Erythroblast (primary cell): ENCODE measurements at regions not wholly inside any gene's neighbourhood (a gene's known extent, or its start where the extent isn't known, plus 50 kb on each side); places are given as distances from the start of the nearest gene placed in this dataset.
"Not testable (repeated sequence)": the region's sequence is repeated elsewhere in the genome, so short reads cannot be mapped to it uniquely, and the experiment has no call there.

ENCODE experiments used
- DNase-seq, 2 experiments: peaks; one replicate each; lab custom pipeline; 2025; lab: John Stamatoyannopoulos, UW
- GATA1 ChIP-seq: IDR thresholded peaks from 2 replicates; pipeline ENCODE4 v1.6.1; 2011; ENCODE audit warnings: low read depth, mild to moderate bottlenecking, control low read depth, low read length, moderate library complexity
- POLR2A ChIP-seq: IDR thresholded peaks from 2 replicates; pipeline ENCODE4 v1.6.1; 2011; ENCODE audit warnings: mild to moderate bottlenecking, low read length

- no peak for DNase-seq
- no peak for TF ChIP-seq POLR2A
- no peak for TF ChIP-seq GATA1
Observed at GRCh38 chr5:74394916-74395880, 245.3 kb downstream of the ENC1 start.

- peak; percentile 8 to 10 for DNase-seq
- TF ChIP-seq GATA1: no peak
- TF ChIP-seq POLR2A: no peak
Observed at GRCh38 chr5:74394528-74394915, 246.0 kb downstream of the ENC1 start.

GRCh38 chr5:74393943-74394342 is 246.6 kb downstream of the ENC1 start:
- TF ChIP-seq GATA1 (no peak), POLR2A (no peak)
- no peak for DNase-seq

GRCh38 chr5:74392711-74393351 is 247.7 kb downstream of the ENC1 start:
- no peak for TF ChIP-seq POLR2A
- TF ChIP-seq GATA1: no peak
- peak in 1 of 2 experiments; percentile 10 for DNase-seq

GRCh38 chr5:74391410-74391809 is 249.1 kb downstream of the ENC1 start:
- DNase-seq: no peak
- TF ChIP-seq GATA1 (no peak), POLR2A (no peak)

GRCh38 chr5:74390822-74391221 is 249.7 kb downstream of the ENC1 start:
- no peak for DNase-seq
- TF ChIP-seq GATA1: no peak
- no peak for TF ChIP-seq POLR2A

- no peak for DNase-seq
- TF ChIP-seq GATA1 (no peak), POLR2A (no peak)
Observed at GRCh38 chr5:74390306-74390637, 250.3 kb downstream of the ENC1 start.

- TF ChIP-seq POLR2A (no peak), GATA1 (no peak)
- DNase-seq: no peak
Observed at GRCh38 chr5:74389531-74390305, 250.8 kb downstream of the ENC1 start.

GRCh38 chr5:74388411-74388810 is 252.1 kb downstream of the ENC1 start:
- not testable (repeated sequence) for DNase-seq

GRCh38 chr5:74386571-74387334 is 253.8 kb downstream of the ENC1 start:
- TF ChIP-seq POLR2A: no peak
- TF ChIP-seq GATA1: no peak
- no peak for DNase-seq

- DNase-seq: no peak
- TF ChIP-seq GATA1 (no peak), POLR2A (no peak)
Observed at GRCh38 chr5:74384851-74385250, 255.7 kb downstream of the ENC1 start.

GRCh38 chr5:74382987-74383593 is 257.4 kb downstream of the ENC1 start:
- no peak for DNase-seq
- TF ChIP-seq POLR2A: no peak
- TF ChIP-seq GATA1: no peak
